Hematopoietic multipotent progenitor cell treated with erythropoietin and hydrocortisone succinate and interleukin-3 and kit ligand, for 17 days (in vitro differentiated cells): ENCODE measurements at regions not wholly inside any gene's neighbourhood (a gene's known extent, or its start where the extent isn't known, plus 50 kb on each side); places are given as distances from the start of the nearest gene placed in this dataset.

ENCODE experiments used
- DNase-seq: peaks from one replicate; pipeline ENCODE4 v3.0.0-alpha.2; 2015; ENCODE audit warnings: low spot score

DNA sequence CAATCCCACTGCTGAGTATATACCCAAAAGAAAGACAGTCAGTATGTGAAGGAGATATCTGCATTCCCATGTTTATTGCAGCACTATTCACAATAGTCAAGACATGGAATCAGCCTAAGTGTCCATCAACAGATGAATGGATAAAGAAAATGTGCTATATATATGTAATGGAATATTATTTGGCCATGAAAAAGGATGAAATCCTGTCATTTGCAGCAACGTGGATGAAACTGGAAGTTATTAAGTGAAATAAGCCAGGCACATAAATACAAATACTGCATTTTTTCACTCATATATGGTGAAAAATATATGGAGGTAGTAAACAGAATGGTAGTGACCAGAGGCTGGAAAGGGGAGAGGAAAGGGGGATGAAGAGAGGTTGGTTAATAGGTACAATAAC is 188.9 kb upstream of the SERP2 start:
- DNase-seq = no peak

DNA sequence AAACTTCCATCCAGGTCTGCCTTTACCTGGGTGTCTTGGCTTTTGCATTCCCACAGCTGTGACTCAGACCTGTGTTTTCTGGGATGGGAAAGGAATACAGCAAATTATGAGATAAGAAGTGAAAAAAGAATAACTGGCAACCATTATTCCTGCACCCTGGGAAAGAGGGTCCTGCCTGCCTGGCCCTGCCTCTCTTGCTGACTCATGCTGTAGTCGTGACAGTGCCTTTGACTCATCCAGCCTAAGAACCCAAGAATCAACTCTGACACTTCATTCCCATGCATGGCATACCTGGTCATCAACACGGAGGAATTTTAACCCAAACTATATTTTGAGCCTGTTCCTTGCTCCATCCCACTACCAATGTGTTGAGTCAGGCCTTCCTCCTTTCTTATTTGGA is 185.4 kb upstream of the SERP2 start:
- DNase-seq = no peak

DNA sequence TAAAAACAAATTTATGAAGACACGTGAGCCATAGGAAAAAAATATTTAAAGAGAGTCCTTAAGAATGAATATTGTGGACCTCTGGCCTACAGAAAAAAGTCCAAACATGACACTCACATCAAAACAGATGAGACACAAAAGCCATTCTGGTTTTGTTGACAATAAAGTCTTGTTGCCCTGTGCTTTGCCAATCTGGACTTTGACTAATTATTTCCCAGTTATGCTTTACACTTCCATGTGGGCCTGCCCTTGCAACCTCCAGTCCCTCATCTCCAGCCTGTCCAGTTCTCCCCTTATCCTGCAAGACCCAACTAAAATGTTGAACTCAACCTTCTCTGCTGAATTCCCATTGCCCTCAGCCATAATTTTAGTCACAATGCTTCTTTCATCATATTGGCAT is 184.5 kb upstream of the SERP2 start:
- no peak for DNase-seq

- no peak for DNase-seq
Measured at GRCh38 chr13:44191103-44191502, 182.5 kb upstream of the SERP2 start.

DNA sequence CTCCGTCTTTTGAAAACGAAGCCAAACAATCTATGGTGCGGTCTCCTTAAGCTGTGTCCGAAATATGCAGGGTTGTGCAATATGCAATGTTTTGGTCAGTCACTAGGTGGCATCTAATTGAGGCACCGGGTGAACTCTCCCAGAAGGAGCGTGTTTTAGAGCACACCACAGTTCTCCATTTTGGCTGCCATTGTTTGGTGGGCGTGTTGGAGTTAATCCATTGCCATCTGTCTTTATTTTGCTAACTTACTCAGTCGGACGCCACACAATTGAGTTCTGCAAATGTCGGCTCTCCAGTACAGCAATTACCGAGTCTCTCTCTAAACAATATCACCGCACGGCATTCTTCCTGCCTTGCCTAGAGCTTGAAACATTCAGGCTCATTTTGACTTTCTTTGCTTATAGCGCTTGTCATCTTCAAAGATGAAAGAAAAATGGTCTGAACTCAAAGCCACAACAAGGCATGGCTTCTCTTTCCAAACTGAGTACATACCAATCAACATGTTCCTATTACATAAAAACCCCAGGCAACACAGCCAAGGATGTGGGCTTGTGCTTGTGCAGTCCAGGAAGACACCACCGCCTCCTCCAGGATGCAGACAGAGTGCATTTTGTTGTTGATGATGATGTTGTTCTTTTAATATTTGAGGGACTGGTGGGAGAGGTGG is 182.0 kb upstream of the SERP2 start:
- peak; percentile 44 for DNase-seq

DNA sequence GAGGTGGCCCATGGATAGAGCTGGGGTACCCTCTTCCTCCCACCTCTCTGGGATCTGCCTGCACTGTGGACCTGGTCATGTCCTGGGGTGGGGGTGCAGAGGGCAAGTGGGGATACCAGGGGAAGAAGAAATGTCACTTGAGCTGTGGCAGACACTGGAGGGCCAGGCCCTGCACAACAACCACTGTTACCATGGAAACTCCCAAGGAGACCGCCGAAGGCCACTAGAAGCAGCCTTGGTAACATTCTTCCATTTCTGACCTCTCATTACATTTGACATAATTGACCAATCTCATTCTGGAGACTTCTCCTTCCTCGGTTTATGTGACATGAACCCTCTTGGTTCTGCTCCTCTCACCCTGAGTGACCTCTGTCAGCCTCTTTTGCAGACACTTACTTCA is 179.9 kb upstream of the SERP2 start:
- DNase-seq = no peak

DNA sequence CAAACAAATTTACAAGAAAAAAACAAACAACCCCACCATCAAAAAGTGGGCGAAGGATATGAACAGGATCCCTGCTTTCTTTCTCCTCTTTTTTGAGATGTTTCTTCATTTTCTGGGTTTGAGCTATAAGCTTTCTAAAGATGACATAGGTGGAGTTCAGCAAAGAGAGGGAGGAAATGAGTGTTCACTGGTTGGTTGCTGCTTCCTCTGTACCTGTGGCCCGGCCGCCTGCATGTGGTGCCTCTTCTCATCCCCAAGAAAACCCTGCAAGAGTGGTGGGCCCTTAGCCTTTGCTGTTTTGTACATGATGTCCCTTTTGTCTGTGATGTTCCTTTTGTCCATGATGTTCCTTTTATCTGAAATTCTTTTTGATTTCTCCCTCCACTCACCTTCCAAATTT is 178.4 kb upstream of the SERP2 start:
- no peak for DNase-seq

GRCh38 chr13:44196196-44196751 is 177.3 kb upstream of the SERP2 start:
- no peak for DNase-seq

- no peak for DNase-seq
Measured at GRCh38 chr13:44197791-44198770, 175.5 kb upstream of the SERP2 start.

DNA sequence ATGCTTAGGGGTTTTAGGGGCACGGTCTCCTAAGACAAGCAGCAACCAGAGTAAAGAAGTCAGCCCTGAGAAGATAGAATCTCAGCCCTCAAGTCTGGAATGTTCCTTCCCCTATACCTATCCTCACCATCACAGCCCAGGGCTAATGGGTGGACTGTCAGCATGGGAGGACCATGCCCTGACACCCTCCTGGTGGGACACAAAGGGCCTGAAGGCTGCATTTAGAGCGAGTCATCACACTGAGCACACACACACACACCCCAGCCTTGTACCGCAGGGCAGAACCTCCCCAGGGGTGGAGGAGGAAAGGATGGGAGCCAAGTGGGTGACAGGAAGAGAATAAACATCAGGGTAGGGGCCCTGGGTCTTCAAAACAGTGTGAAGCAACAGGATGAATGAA is 174.8 kb upstream of the SERP2 start:
- DNase-seq = no peak

GRCh38 chr13:44199627-44200207 is 173.9 kb upstream of the SERP2 start:
- DNase-seq = no peak

GRCh38 chr13:44206434-44206833 is 167.2 kb upstream of the SERP2 start:
- DNase-seq = no peak

DNA sequence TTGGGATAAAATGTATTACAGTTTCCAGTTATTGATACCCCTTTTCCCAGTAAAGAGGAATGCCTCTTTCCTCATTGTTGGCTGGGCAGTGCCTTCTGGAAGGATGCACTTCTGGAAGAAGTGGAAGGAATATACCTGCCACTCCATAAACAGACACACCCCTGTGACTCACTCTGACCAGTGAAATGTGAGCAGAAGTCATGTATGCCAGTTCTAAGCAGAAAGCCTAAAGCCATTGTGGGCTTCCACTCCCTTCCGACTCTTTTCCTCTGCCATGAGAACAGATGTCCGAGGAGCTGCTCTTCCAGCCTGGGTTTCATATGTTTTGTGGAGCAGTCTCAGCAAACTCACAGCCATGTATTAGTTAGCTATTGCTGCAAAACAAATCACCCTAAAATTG is 166.1 kb upstream of the SERP2 start:
- DNase-seq = no peak

- no peak for DNase-seq
Measured at GRCh38 chr13:44210525-44210924, 163.1 kb upstream of the SERP2 start.

DNA sequence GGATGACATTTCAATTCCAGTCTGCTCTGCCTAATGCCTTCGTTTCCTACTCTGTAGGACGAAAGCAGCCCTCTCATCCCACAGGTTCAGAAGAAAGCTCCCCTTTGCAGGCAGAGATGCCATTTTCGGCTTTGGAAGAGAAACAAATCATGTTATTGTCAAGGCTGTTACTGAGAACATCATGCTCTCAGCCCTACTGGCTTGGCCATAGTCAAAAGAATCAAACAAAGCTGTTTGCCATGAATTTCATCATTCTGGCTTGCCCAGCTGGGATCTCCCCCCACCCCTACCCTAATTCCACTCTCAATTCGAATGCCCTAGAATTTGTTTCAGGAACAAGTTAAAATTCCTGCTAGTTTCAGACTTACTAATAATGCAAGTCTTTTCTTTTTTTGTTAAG is 162.3 kb upstream of the SERP2 start:
- DNase-seq = no peak

GRCh38 chr13:44211704-44212346 is 161.8 kb upstream of the SERP2 start:
- DNase-seq = no peak

DNA sequence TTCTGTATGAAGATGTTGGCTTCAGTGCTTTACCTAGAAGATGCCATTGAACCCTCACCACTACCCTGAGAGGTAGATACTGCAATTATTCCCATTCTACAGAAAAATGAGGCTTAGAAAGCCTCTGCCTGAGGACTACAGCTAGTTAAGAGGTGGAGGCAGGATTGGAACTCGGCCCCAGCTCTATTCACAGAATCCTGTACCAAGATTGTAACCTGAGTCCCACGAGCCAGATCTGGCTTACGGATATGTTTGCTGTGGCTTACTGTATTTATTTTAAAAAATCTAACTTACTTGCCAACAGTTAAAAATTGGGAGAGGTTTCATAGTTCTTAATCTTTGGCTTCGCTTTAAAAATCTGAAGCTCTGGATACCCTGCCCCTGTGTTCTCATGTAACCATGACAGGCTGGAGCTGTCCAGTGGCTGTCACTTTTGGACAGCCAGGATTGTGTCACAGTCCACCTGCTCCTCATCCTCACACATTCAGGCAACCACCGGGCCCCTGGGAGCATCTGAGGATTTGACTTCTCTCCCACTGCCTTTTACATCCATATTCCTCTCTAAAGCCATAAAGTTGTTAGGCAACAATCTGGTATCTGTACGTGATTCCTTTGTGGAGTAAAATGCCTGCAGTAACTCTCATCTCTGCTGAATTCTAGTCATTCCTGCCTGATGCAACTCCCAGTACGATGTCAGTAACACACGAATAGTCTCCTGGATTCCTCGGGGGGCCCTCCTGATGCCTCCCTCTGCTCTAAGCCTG is 160.8 kb upstream of the SERP2 start:
- DNase-seq = no peak

DNA sequence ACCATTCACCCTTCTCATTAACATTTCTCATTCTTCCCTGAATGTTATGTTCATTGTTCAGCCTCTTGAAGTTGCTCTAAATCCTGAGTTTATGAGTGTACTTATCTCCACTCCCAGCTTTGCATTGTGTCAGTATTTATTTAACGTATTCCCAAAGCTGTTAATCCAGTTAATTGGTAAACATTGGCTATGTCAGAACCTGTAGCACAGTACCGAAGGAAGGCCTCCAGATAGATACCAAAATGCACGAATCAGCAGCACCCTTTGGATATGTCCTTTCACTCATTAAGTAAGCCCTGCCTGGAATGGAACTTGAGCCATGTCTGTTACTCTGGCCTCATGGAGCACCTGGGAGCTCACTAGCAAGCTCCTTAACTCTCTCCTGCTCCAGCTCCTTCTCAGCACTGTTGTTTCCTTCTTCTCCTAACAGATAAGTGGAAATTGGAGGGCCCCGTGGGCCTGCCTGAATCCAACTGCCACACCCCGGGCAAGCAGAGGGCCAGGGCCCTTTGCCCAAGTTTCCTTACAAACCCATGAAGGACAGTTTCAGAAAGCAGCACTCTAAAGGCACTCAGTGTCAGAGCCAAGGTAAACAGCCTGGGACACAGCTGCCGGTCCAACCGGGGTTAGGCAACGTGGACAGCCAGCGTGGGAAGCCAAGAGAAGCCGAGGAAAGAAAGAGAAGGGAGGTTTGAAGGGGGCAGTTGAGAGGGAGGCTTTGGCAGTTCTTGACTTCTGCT is 155.0 kb upstream of the SERP2 start:
- DNase-seq = no peak

DNA sequence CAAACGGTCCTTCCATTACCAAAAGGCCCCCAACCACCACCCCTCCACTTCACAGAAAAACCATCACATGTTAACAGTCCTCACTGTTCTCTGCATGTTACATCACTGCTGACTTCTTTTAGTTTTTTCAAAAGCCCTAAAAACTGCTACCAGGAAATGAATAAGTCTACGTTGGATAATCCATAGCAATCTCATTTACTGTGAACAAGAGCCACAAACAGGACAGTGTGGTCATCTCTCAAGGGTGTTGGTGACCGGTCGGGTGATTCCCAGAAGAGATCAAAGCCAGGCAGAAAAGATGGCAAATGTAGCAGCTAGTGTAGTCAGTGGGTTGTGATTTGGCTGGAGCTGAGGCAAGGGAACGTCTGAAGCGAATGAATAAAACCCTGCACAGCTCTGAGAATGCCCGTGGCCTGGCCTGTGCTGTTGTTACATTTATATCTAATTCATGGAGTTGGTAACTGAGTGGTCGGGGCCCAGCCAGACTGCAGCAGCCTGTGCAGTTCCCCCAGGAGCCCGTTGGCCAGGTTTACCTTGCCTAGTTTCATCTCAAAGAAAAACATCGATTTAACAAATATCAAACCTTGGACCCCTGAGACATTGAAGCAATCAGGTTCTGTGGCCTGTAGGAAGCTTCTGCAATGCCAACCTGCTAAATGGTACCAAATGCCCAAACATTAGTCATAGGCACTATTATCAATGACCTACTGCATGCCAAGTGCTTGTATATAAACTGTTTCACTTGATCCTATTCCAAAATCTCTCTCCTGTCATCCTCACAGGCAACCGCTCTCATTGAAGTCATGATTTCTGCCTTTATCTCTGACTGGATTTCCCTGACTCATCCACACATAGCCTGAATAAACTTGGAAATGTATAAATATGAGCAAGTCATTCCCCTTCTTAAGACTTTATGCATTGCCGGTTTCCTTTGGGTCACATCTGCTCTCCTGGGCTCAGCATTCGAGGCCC is 153.8 kb upstream of the SERP2 start:
- no peak for DNase-seq

- no peak for DNase-seq
Measured at GRCh38 chr13:44220948-44221347, 152.7 kb upstream of the SERP2 start.
